Endothelial cell of umbilical vein (primary cell): ENCODE measurements at regions not wholly inside any gene's neighbourhood (a gene's known extent, or its start where the extent isn't known, plus 50 kb on each side); places are given as distances from the start of the nearest gene placed in this dataset.

Source experiments
- BruUV-seq: library from RNA; stranded (reverse); fragments of 400-500 nt; replicated peaks from 2 replicates; lab custom pipeline; 2021; lab: Mats Ljungman, UMichigan
- CTCF ChIA-PET: fragments of 300-600, 350-600 bp; sonication (Branson Sonifier 250); formaldehyde crosslinking; loops from one replicate; lab custom pipeline; 2021; ENCODE audit warnings: antibody characterized with exemption, inconsistent platforms; lab: Charles Lee
- POLR2A ChIA-PET: fragments of 300-600, 350-600 bp; sonication (Branson Sonifier 250); formaldehyde crosslinking; loops from one replicate; lab custom pipeline; 2021; ENCODE audit warnings: antibody characterized with exemption, inconsistent platforms; lab: Charles Lee
- DNase-seq: peaks from one replicate; pipeline ENCODE4 v3.0.0-alpha.2; 2011; ENCODE audit warnings: low read depth, low spot score
- FAIRE-seq: peaks from 2 replicates; lab custom pipeline; 2011; peaks lifted over from hg19 to GRCh38; lab: Jason Lieb, UNC
- H2AFZ ChIP-seq: 2 replicates; pipeline ENCODE4 v1.6.0; 2012; ENCODE audit warnings: low read depth, low read length, control low read depth, inconsistent platforms
- H3K27ac ChIP-seq: 2 replicates; pipeline ENCODE4 v1.5.1; 2011; ENCODE audit warnings: low read depth, mild to moderate bottlenecking, control low read depth, low read length, moderate library complexity; ENCODE audit not compliant: insufficient read depth
- H3K27me3 ChIP-seq, 2 experiments: 2 replicates each; pipeline versions ENCODE4 v1.6.0 to v1.6.1; 2011; ENCODE audit warnings: low read length in 2 of 2, mixed read lengths in 1 of 2; ENCODE audit not compliant: control insufficient read depth in 2 of 2, insufficient read depth in 2 of 2
- H3K36me3 ChIP-seq, 2 experiments: 2 replicates in 1 of 2; 3 replicates in 1 of 2; pipeline ENCODE4 v1.5.1; 2011; ENCODE audit warnings: low read length in 2 of 2, mild to moderate bottlenecking in 1 of 2, moderate library complexity in 1 of 2; ENCODE audit not compliant: control insufficient read depth in 2 of 2, insufficient read depth in 2 of 2; ENCODE audit errors: extremely low read depth in 1 of 2
- H3K4me1 ChIP-seq: 3 replicates; pipeline ENCODE4 v1.5.1; 2011; ENCODE audit warnings: mild to moderate bottlenecking, low read length; ENCODE audit not compliant: control insufficient read depth, insufficient read depth; ENCODE audit errors: extremely low read depth
- H3K4me2 ChIP-seq: 2 replicates; pipeline ENCODE4 v1.6.1; 2011; ENCODE audit warnings: low read length, control low read depth, mixed read lengths; ENCODE audit not compliant: insufficient read depth
- H3K4me3 ChIP-seq, 3 experiments: fragments of 200-600 bp in 1 of 3; sonication (generic), shearing (Covaris generic) in 1 of 3; replicated peaks in 1 of 3; 2 replicates each; pipeline ENCODE4 v1.5.1; 2011 to 2016; ENCODE audit warnings: control low read depth in 3 of 3, low read length in 3 of 3, mild to moderate bottlenecking in 2 of 3, inconsistent platforms in 1 of 3, low read depth in 1 of 3, moderate library complexity in 1 of 3; ENCODE audit not compliant: insufficient read depth in 1 of 3
- H3K79me2 ChIP-seq: 2 replicates; pipeline ENCODE4 v1.6.0; 2012; ENCODE audit warnings: low read length, inconsistent platforms; ENCODE audit not compliant: control insufficient read depth, insufficient read depth
- H3K9ac ChIP-seq: replicated peaks from 2 replicates; pipeline ENCODE3; 2011; ENCODE audit warnings: low read length, control low read depth; ENCODE audit not compliant: insufficient read depth; ENCODE audit errors: extremely low read depth
- H3K9me1 ChIP-seq: replicated peaks from 3 replicates; pipeline ENCODE4 v1.6.0; 2011; ENCODE audit warnings: mild to moderate bottlenecking, low read length; ENCODE audit not compliant: control insufficient read depth, insufficient read depth; ENCODE audit errors: extremely low read depth
- H3K9me3 ChIP-seq: replicated peaks from 2 replicates; pipeline ENCODE4 v1.5.1; 2012; ENCODE audit warnings: low read length, inconsistent platforms; ENCODE audit not compliant: control insufficient read depth, insufficient read depth
- H4K20me1 ChIP-seq: replicated peaks from 2 replicates; pipeline ENCODE3; 2011; ENCODE audit warnings: mild to moderate bottlenecking, low read length; ENCODE audit not compliant: control insufficient read depth, insufficient read depth; ENCODE audit errors: extremely low read depth
- EZH2 ChIP-seq: IDR thresholded peaks from 2 replicates; pipeline ENCODE4 v1.6.1; 2012; ENCODE audit warnings: borderline replicate concordance, low read depth, mild to moderate bottlenecking, moderate library complexity, low read length, inconsistent platforms; ENCODE audit not compliant: severe bottlenecking
- FOS ChIP-seq: IDR thresholded peaks from 2 replicates; pipeline ENCODE4 v1.6.1; 2011; ENCODE audit warnings: mild to moderate bottlenecking, low read length, moderate library complexity, borderline replicate concordance; ENCODE audit not compliant: insufficient read depth
- GATA2 ChIP-seq: IDR thresholded peaks from 2 replicates; pipeline ENCODE4 v1.7.0; 2011; ENCODE audit warnings: low read depth, mild to moderate bottlenecking, moderate library complexity, mixed read lengths, low read length; ENCODE audit not compliant: insufficient read length, insufficient read depth
- JUN ChIP-seq: IDR thresholded peaks from 2 replicates; pipeline ENCODE4 v1.6.1; 2011; ENCODE audit warnings: borderline replicate concordance, low read depth; ENCODE audit not compliant: insufficient read length, insufficient read depth
- MYC ChIP-seq: IDR thresholded peaks from one replicate; pipeline ENCODE4 v1.6.1; 2011; ENCODE audit warnings: mild to moderate bottlenecking, low read depth, low read length
- POLR2A ChIP-seq: IDR thresholded peaks from 2 replicates; pipeline ENCODE4 v1.6.1; 2012; ENCODE audit warnings: low read depth, mild to moderate bottlenecking, control low read depth, low read length
- POLR2AphosphoS5 ChIP-seq: IDR thresholded peaks from 2 replicates; pipeline ENCODE4 v1.6.1; 2012; ENCODE audit warnings: low read depth, mild to moderate bottlenecking, control low read depth, low read length, moderate library complexity; ENCODE audit not compliant: insufficient read depth
- dilution Hi-C: fragments of 300-500 bp; cut with MboI; formaldehyde crosslinking; loops from one replicate; pipeline ENCODE4 v1.15.0; 2019; ENCODE audit warnings: low sequenced_read_pairs; ENCODE audit not compliant: extremely low pct_ligation_motif_present
- intact Hi-C: fragments of 100-400 bp; cut with micrococcal nuclease; formaldehyde crosslinking; loops from one replicate; pipeline ENCODE4 v1.10.0; 2022
- TF ChIP-seq, protein P1 (sequence below): IDR thresholded peaks from 2 replicates; pipeline ENCODE4 v1.6.1; 2011; ENCODE audit not compliant: insufficient read depth, insufficient read length
- TF ChIP-seq, protein P2 (sequence below), 2 donors: IDR thresholded peaks; 1 replicate in 1 of 2; 2 replicates in 1 of 2; pipeline ENCODE4 v1.5.1; 2011; ENCODE audit warnings: low read length in 2 of 2, mild to moderate bottlenecking in 2 of 2, moderate library complexity in 2 of 2, control low read depth in 1 of 2, inconsistent platforms in 1 of 2, low read depth in 1 of 2; ENCODE audit not compliant: insufficient read depth in 1 of 2; ENCODE audit errors: extremely low read depth in 1 of 2

DNA sequence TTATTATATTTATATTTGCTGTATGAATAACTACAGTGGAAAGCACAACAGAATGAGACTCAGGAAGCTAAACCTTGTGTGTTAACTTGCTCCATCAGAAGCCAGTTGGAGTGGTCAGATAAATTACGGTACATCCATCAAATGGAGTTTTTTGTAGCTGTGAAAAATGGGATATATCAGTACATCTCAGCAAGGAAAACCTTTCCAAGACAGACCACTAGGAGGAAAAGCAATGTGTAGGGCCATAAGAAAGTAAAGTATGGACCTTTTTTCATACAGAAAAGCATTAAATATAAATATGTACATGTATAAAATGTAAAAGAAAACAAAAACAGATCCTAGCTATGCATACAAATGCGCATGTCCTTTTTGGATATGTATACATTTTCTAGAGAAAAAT lies 403.8 kb upstream of the CDH11 start:
- H3K4me2 ChIP-seq: no peak overlapping the region
- ChIA-PET POLR2A (no interaction called here), CTCF (no interaction called here)
- H3K27me3 ChIP-seq: no peaks in the 10 kb centered on the region
- no peak for DNase-seq
- no peaks in the 10 kb centered on the region for H4K20me1 ChIP-seq
- H3K27ac ChIP-seq: no peak overlapping the region
- no peaks in the 10 kb centered on the region for H3K36me3 ChIP-seq
- TF ChIP-seq MYC: no peak
- no peak for TF ChIP-seq POLR2AphosphoS5
- no peak for TF ChIP-seq EZH2
- TF ChIP-seq JUN: no peak
- H2AFZ ChIP-seq: no peak overlapping the region
- intact Hi-C loops (no loop called here), dilution Hi-C loops (no loop called here)
- no peaks in the 10 kb centered on the region for H3K9me3 ChIP-seq
- H3K9ac ChIP-seq: no peak overlapping the region
- H3K9me1 ChIP-seq: no peaks in the 10 kb centered on the region
- no TSS peak for BruUV-seq
- no peaks in the 10 kb centered on the region for H3K4me1 ChIP-seq
- no peak for FAIRE-seq
- no peak overlapping the region for H3K4me3 ChIP-seq
- no peaks in the 10 kb centered on the region for H3K79me2 ChIP-seq

DNA sequence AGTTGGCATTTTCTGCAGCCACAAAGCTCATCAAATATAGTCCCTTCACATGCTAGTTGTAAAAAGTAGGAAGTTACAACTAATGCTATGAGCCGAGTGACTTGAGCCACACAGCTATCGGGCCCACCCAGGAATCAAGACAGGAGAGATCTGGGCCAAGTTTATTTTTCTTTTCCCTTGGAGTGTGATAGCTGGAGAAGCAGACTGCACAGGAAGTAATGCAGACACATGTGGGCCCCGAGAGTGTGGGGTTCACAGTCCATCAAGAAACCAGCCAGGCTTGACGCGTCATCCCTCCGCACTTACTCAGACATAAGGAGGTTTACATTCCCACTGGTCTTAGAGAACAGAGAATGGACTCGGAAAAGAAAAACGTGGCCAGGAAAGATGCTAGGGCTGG lies 403.1 kb upstream of the CDH11 start:
- Histone ChIP-seq H3K27ac (no peak overlapping the region), H3K4me3 (no peak overlapping the region), H3K9ac (no peak overlapping the region), H3K9me1 (no peaks in the 10 kb centered on the region), H3K27me3 (no peaks in the 10 kb centered on the region), H3K4me1 (no peaks in the 10 kb centered on the region), H3K36me3 (no peaks in the 10 kb centered on the region), H3K79me2 (no peaks in the 10 kb centered on the region), H3K4me2 (no peak overlapping the region), H3K9me3 (no peaks in the 10 kb centered on the region), H4K20me1 (no peaks in the 10 kb centered on the region), H2AFZ (no peak overlapping the region)
- POLR2A ChIA-PET: no interaction called here
- no TSS peak for BruUV-seq
- dilution Hi-C loops: no loop called here
- intact Hi-C loops: no loop called here
- no peak for FAIRE-seq
- no peak for DNase-seq
- TF ChIP-seq EZH2 (no peak), JUN (no peak), POLR2AphosphoS5 (no peak), GATA2 (no peak), FOS (no peak), POLR2A (no peak), MYC (no peak)
- TF ChIP-seq, protein P1, sequence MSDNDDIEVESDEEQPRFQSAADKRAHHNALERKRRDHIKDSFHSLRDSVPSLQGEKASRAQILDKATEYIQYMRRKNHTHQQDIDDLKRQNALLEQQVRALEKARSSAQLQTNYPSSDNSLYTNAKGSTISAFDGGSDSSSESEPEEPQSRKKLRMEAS: no peak
- TF ChIP-seq, protein P2, sequence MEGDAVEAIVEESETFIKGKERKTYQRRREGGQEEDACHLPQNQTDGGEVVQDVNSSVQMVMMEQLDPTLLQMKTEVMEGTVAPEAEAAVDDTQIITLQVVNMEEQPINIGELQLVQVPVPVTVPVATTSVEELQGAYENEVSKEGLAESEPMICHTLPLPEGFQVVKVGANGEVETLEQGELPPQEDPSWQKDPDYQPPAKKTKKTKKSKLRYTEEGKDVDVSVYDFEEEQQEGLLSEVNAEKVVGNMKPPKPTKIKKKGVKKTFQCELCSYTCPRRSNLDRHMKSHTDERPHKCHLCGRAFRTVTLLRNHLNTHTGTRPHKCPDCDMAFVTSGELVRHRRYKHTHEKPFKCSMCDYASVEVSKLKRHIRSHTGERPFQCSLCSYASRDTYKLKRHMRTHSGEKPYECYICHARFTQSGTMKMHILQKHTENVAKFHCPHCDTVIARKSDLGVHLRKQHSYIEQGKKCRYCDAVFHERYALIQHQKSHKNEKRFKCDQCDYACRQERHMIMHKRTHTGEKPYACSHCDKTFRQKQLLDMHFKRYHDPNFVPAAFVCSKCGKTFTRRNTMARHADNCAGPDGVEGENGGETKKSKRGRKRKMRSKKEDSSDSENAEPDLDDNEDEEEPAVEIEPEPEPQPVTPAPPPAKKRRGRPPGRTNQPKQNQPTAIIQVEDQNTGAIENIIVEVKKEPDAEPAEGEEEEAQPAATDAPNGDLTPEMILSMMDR (IDR thresholded peaks at IDR 0.05; ENCODE audit: extremely low read depth in 1 of 2, insufficient read depth in 1 of 2, low read depth in 1 of 2, low read length in 2 of 2): no peak
- CTCF ChIA-PET: no interaction called here
